GM12878 (cell line): ENCODE measurements at regions not wholly inside any gene's neighbourhood (a gene's known extent, or its start where the extent isn't known, plus 50 kb on each side); places are given as distances from the start of the nearest gene placed in this dataset.

Experiments
- ATF7 ChIP-seq: fragments of 450-650 bp; IDR thresholded peaks from 2 replicates; pipeline ENCODE4 v1.6.1; 2016; ENCODE audit warnings: low read depth, mild to moderate bottlenecking
- CHD2 ChIP-seq: IDR thresholded peaks from 2 replicates; pipeline ENCODE4 v1.6.1; 2011; ENCODE audit warnings: low read depth, low read length, improper control_type of control experiment, borderline replicate concordance
- EZH2 ChIP-seq: IDR thresholded peaks from 2 replicates; pipeline ENCODE4 v1.6.1; 2012; ENCODE audit warnings: low read depth, mild to moderate bottlenecking, control low read depth, inconsistent platforms, low read length, borderline replicate concordance; ENCODE audit not compliant: control insufficient read depth
- JUND ChIP-seq: IDR thresholded peaks from 2 replicates; pipeline ENCODE4 v1.6.1; 2012; ENCODE audit warnings: low read depth, mild to moderate bottlenecking, low read length, improper control_type of control experiment, moderate library complexity
- KAT2A ChIP-seq: conservative IDR thresholded peaks from 2 replicates; pipeline ENCODE4 v1.6.1; 2011; ENCODE audit warnings: low read depth, low read length; ENCODE audit not compliant: control insufficient read depth
- KLF5 ChIP-seq: fragments of 450-650 bp; IDR thresholded peaks from 2 replicates; pipeline ENCODE4 v1.6.1; 2014; ENCODE audit warnings: mild to moderate bottlenecking; ENCODE audit not compliant: partially characterized antibody
- NBN ChIP-seq: fragments of 450-650 bp; IDR thresholded peaks from 2 replicates; pipeline ENCODE4 v1.6.1; 2016
- NFYB ChIP-seq: IDR thresholded peaks from 2 replicates; pipeline ENCODE4 v1.6.1; 2011; ENCODE audit warnings: low read depth, mild to moderate bottlenecking, low read length, improper control_type of control experiment, moderate library complexity; ENCODE audit not compliant: insufficient read depth
- POLR2A ChIP-seq: IDR thresholded peaks from 2 replicates; pipeline ENCODE4 v1.6.1; 2011; ENCODE audit warnings: low read depth, mild to moderate bottlenecking, low read length
- POLR2AphosphoS5 ChIP-seq: IDR thresholded peaks from 2 replicates; pipeline ENCODE4 v1.6.1; 2011; ENCODE audit warnings: mild to moderate bottlenecking, low read length, inconsistent platforms
- SIN3A ChIP-seq: IDR thresholded peaks from 2 replicates; pipeline ENCODE4 v1.6.1; 2012; ENCODE audit warnings: low read depth, low read length, improper control_type of control experiment
- SREBF2 ChIP-seq: IDR thresholded peaks from 2 replicates; pipeline ENCODE4 v1.6.1; 2012; ENCODE audit warnings: mild to moderate bottlenecking, low read length
- TF ChIP-seq, protein P1 (sequence below), 3 experiments: IDR thresholded peaks in 2 of 3; conservative IDR thresholded peaks in 1 of 3; 2 replicates each; pipeline ENCODE4 v1.5.1; 2011; ENCODE audit warnings: low read depth in 3 of 3, low read length in 3 of 3, mild to moderate bottlenecking in 3 of 3, control low read depth in 2 of 3, moderate library complexity in 2 of 3, inconsistent platforms in 1 of 3, mixed read lengths in 1 of 3; ENCODE audit not compliant: control insufficient read depth in 2 of 3, insufficient read depth in 1 of 3; ENCODE audit errors: extremely low read depth in 1 of 3

DNA sequence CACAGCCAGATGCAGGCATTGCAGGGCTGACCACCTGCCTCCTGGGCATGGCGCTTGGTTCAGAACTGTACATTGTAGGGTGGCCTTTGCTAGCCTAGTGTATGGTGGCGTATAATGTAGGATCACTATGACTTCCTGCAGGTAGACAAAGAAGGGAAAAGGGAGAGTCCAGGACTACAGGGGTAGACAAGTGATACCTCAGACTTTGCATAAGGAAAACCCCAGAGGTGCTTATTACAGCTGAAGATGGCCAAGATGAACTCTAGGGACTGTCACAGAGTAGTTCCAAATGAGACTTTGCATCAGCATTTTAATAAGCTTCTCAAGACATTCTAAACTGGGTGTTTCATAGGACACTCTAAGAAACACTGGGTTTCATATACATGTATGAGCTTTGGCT, 116.4 kb upstream of the PUDP start:
- TF ChIP-seq, protein P1, sequence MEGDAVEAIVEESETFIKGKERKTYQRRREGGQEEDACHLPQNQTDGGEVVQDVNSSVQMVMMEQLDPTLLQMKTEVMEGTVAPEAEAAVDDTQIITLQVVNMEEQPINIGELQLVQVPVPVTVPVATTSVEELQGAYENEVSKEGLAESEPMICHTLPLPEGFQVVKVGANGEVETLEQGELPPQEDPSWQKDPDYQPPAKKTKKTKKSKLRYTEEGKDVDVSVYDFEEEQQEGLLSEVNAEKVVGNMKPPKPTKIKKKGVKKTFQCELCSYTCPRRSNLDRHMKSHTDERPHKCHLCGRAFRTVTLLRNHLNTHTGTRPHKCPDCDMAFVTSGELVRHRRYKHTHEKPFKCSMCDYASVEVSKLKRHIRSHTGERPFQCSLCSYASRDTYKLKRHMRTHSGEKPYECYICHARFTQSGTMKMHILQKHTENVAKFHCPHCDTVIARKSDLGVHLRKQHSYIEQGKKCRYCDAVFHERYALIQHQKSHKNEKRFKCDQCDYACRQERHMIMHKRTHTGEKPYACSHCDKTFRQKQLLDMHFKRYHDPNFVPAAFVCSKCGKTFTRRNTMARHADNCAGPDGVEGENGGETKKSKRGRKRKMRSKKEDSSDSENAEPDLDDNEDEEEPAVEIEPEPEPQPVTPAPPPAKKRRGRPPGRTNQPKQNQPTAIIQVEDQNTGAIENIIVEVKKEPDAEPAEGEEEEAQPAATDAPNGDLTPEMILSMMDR (IDR thresholded peaks at IDR 0.05 in 2 of 3, conservative IDR thresholded peaks at IDR 0.05 in 1 of 3; ENCODE audit: control insufficient read depth in 2 of 3, extremely low read depth in 1 of 3, insufficient read depth in 1 of 3, low read depth in 3 of 3, low read length in 3 of 3) = no peak
- no peak for TF ChIP-seq POLR2A
- TF ChIP-seq SREBF2 = no peak
- no peak for TF ChIP-seq KLF5
- no peak for TF ChIP-seq CHD2
- no peak for TF ChIP-seq POLR2AphosphoS5
- TF ChIP-seq JUND = no peak
- no peak for TF ChIP-seq KAT2A
- TF ChIP-seq NFYB = no peak
- no peak for TF ChIP-seq SIN3A
- no peak for TF ChIP-seq NBN
- no peak for TF ChIP-seq EZH2
- TF ChIP-seq ATF7 = no peak; the same call in 1 of the 2 replicates
